Testis (tissue), 2 donors: ENCODE measurements at regions not wholly inside any gene's neighbourhood (a gene's known extent, or its start where the extent isn't known, plus 50 kb on each side); places are given as distances from the start of the nearest gene placed in this dataset.

Experiments used
- DNase-seq: peaks from one replicate; pipeline ENCODE4 v3.0.0-alpha.2; 2019
- H3K27ac ChIP-seq, 2 donors: fragments of 200-600 bp; sonication (generic); one replicate each; pipeline ENCODE4 v1.5.1; 2019
- H3K27me3 ChIP-seq: fragments of 200-600 bp; sonication (generic); one replicate; pipeline ENCODE4 v1.5.1; 2019
- H3K36me3 ChIP-seq: fragments of 200-600 bp; sonication (generic); one replicate; pipeline ENCODE4 v1.5.1; 2017; ENCODE audit warnings: low read depth; ENCODE audit errors: missing control alignments
- H3K4me1 ChIP-seq: fragments of 200-600 bp; sonication (generic); one replicate; pipeline ENCODE4 v1.5.1; 2019
- H3K4me3 ChIP-seq, 2 donors: fragments of 200-600 bp; sonication (generic); one replicate each; pipeline ENCODE4 v1.5.1; 2017 to 2019
- H3K9me3 ChIP-seq: fragments of 200-600 bp; sonication (generic); one replicate; pipeline ENCODE4 v1.5.1; 2017
- CTCF ChIP-seq, 3 experiments: fragments of 450-650 bp in 2 of 3; fragments of 200-600 bp in 1 of 3; sonication (generic) in 1 of 3; IDR thresholded peaks; one replicate each; pipeline ENCODE4 v1.5.1; 2016 to 2019; ENCODE audit warnings: antibody characterized with exemption in 3 of 3, mild to moderate bottlenecking in 2 of 3, moderate library complexity in 1 of 3
- POLR2A ChIP-seq: fragments of 450-650 bp; IDR thresholded peaks from one replicate; pipeline ENCODE4 v1.6.1; 2017; ENCODE audit warnings: antibody characterized with exemption, mild to moderate bottlenecking, moderate library complexity
- WGBS, 2 donors: methylation state at CpG; one replicate each; pipeline ENCODE4 v1.1.5; 2018; 5-methylcytosine and 5-hydroxymethylcytosine counted together
- intact Hi-C: fragments of 100-400 bp; cut with DNase I; formaldehyde crosslinking; loops from one replicate; pipeline ENCODE4 v1.15.1; 2023; ENCODE audit warnings: low total_unique reads

GRCh38 chr6:168890306-168890980, 363.2 kb downstream of the THBS2 start:
- no peak overlapping the region for H3K4me3 ChIP-seq
- intact Hi-C loops: no loop called here
- H3K9me3 ChIP-seq: no peaks in the 10 kb centered on the region
- WGBS, 2 donors: 72 to 87% methylated on average over 13 to 26 of the region's 26 CpGs
- H3K27me3 ChIP-seq: no peaks in the 10 kb centered on the region
- no peaks in the 10 kb centered on the region for H3K4me1 ChIP-seq
- H3K27ac ChIP-seq: no peak overlapping the region
- TF ChIP-seq POLR2A (no peak), CTCF (IDR thresholded peaks at IDR 0.05) (no peak)
- no peaks in the 10 kb centered on the region for H3K36me3 ChIP-seq
- DNase-seq: no peak

- H3K4me3 ChIP-seq: no peak overlapping the region
- TF ChIP-seq CTCF (IDR thresholded peaks at IDR 0.05) (no peak), POLR2A (no peak)
- H3K27me3 ChIP-seq: no peaks in the 10 kb centered on the region
- no peaks in the 10 kb centered on the region for H3K9me3 ChIP-seq
- intact Hi-C loops: loop anchor here (5.0 kb wide), 1 partner anchor 517 kb away; no protein-coding TSS in a partner anchor
- H3K4me1 ChIP-seq: peaks cover 3% of the 10 kb centered on the region
- H3K27ac ChIP-seq: no peak overlapping the region
- no peak for DNase-seq
- H3K36me3 ChIP-seq: no peaks in the 10 kb centered on the region
- WGBS, 2 donors: 92 to 94% methylated on average over 18 of the region's 18 CpGs
Measured at GRCh38 chr6:168888786-168889345, 364.8 kb downstream of the THBS2 start.

- TF ChIP-seq CTCF (IDR thresholded peaks at IDR 0.05): no peak
- no peaks in the 10 kb centered on the region for H3K27me3 ChIP-seq
- no peak overlapping the region for H3K4me3 ChIP-seq
- DNase-seq: no peak
- WGBS, 2 donors: 94% methylated on average over 10 to 11 of the region's 11 CpGs
- H3K9me3 ChIP-seq: no peaks in the 10 kb centered on the region
- H3K36me3 ChIP-seq: no peaks in the 10 kb centered on the region
- peaks cover 3% of the 10 kb centered on the region for H3K4me1 ChIP-seq
- intact Hi-C loops: loop anchor here (5.0 kb wide), 1 partner anchor 516 kb away; no protein-coding TSS in a partner anchor
- no peak overlapping the region for H3K27ac ChIP-seq
Measured at GRCh38 chr6:168888102-168888501, 365.5 kb downstream of the THBS2 start.

- 79 to 87% methylated on average over 10 of the region's 10 CpGs for WGBS, 2 donors
- H3K36me3 ChIP-seq: no peaks in the 10 kb centered on the region
- no peak for DNase-seq
- H3K27me3 ChIP-seq: no peaks in the 10 kb centered on the region
- peaks cover 3% of the 10 kb centered on the region for H3K4me1 ChIP-seq
- intact Hi-C loops: loop anchor here (5.0 kb wide), 1 partner anchor 515 kb away; no protein-coding TSS in a partner anchor
- no peaks in the 10 kb centered on the region for H3K9me3 ChIP-seq
- TF ChIP-seq CTCF (IDR thresholded peaks at IDR 0.05) (no peak), POLR2A (no peak)
- H3K4me3 ChIP-seq: no peak overlapping the region
- no peak overlapping the region for H3K27ac ChIP-seq
Measured at GRCh38 chr6:168887621-168888020, 366.0 kb downstream of the THBS2 start.

GRCh38 chr6:168886964-168887363, 366.7 kb downstream of the THBS2 start:
- H3K4me1 ChIP-seq: peaks cover 3% of the 10 kb centered on the region
- TF ChIP-seq CTCF (IDR thresholded peaks at IDR 0.05) (no peak), POLR2A (no peak)
- H3K36me3 ChIP-seq: no peaks in the 10 kb centered on the region
- no peak overlapping the region for H3K4me3 ChIP-seq
- H3K27me3 ChIP-seq: no peaks in the 10 kb centered on the region
- WGBS, 2 donors: 63 to 81% methylated on average over 12 of the region's 12 CpGs
- intact Hi-C loops: loop anchor here (5.0 kb wide), 1 partner anchor 515 kb away; no protein-coding TSS in a partner anchor
- H3K9me3 ChIP-seq: no peaks in the 10 kb centered on the region
- DNase-seq: no peak
- H3K27ac ChIP-seq: no peak overlapping the region
